ENCODE measurements at regions not wholly inside any gene's neighbourhood (a gene's known extent, or its start where the extent isn't known, plus 50 kb on each side); places are given as distances from the start of the nearest gene placed in this dataset.

- H2BK15ac ChIP-seq (ENCODE audit: low read length): no peak overlapping the region
Observed at GRCh38 chr13:44652962-44653660, 77.0 kb upstream of the TSC22D1 start.

More at GRCh38 chr13:44652962-44653660, 77.0 kb upstream of the TSC22D1 start:
- Histone ChIP-seq H4K5ac (ENCODE audit: insufficient read length, low read depth, low read length) (no peak overlapping the region), H3K4me3 (ENCODE audit: extremely low read depth in 1 of 4, insufficient read depth in 2 of 4, low read depth in 3 of 4, low read length in 4 of 4) (no peak overlapping the region), H4K8ac (ENCODE audit: extremely low read depth, insufficient read depth, low read length) (no peak overlapping the region), H3K18ac (ENCODE audit: extremely low read depth, low read length) (no peak overlapping the region; the same call in 1 of the 2 replicates), H4K20me1 (replicated peaks in 1 of 2; ENCODE audit: control insufficient read depth in 1 of 2, insufficient read depth in 2 of 2, low read length in 2 of 2) (no peaks in the 10 kb centered on the region), H3K9ac (replicated peaks in 1 of 4; ENCODE audit: extremely low read depth in 1 of 4, low read depth in 3 of 4, low read length in 3 of 4) (no peak overlapping the region), H2AFZ (ENCODE audit: low read length) (no peak overlapping the region), H3K14ac (ENCODE audit: insufficient read length) (no peak overlapping the region), H2BK120ac (replicated peaks; ENCODE audit: low read depth, low read length) (no peak overlapping the region), H2BK5ac (ENCODE audit: low read depth, low read length) (no peak overlapping the region), H2BK20ac (ENCODE audit: low read length) (no peak overlapping the region), H3K4me2 (ENCODE audit: insufficient read depth in 1 of 2, low read depth in 2 of 2, low read length in 2 of 2) (no peak overlapping the region), H3K27ac (ENCODE audit: low read depth, low read length) (no peak overlapping the region), H3K23me2 (ENCODE audit: low read depth, low read length) (no peaks in the 10 kb centered on the region; the same call in 1 of the 2 replicates), H4K91ac (replicated peaks; ENCODE audit: insufficient read length, low read length) (no peak overlapping the region), H3K79me2 (ENCODE audit: control insufficient read depth in 1 of 2, insufficient read depth in 2 of 2, low read length in 2 of 2) (no peaks in the 10 kb centered on the region), H2AK5ac (ENCODE audit: low read depth, low read length) (no peak overlapping the region), H3K9me3 (ENCODE audit: insufficient read depth in 2 of 2, low read depth in 1 of 2, low read length in 1 of 2) (no peaks in the 10 kb centered on the region), H3K56ac (replicated peaks; ENCODE audit: insufficient read length, low read depth, low read length) (no peak overlapping the region), H2BK12ac (ENCODE audit: low read depth, low read length) (no peak overlapping the region), H3K4ac (replicated peaks; ENCODE audit: insufficient read length, low read depth, low read length) (no peak overlapping the region), H3K27me3 (replicated peaks in 1 of 4; ENCODE audit: control insufficient read depth in 3 of 4, extremely low read depth in 1 of 4, insufficient read depth in 3 of 4, low read length in 3 of 4) (no peaks in the 10 kb centered on the region), H3K36me3 (ENCODE audit: control insufficient read depth in 2 of 4, insufficient read depth in 4 of 4, low read length in 3 of 4) (no peaks in the 10 kb centered on the region), H3K4me1 (replicated peaks in 1 of 4; ENCODE audit: control insufficient read depth in 3 of 4, insufficient read depth in 4 of 4, low read length in 3 of 4) (peaks cover 0 to 13% (median 4%) of the 10 kb centered on the region in 4 experiments; a peak in 5 of 7 replicates), H3K79me1 (ENCODE audit: low read depth, low read length) (no peaks in the 10 kb centered on the region), H3K23ac (ENCODE audit: insufficient read length) (no peak overlapping the region)
- DNase-seq (ENCODE audit: low read depth in 1 of 2, low spot score in 2 of 2) (no peak), FAIRE-seq (no peak)
- 78% methylated on average over 3 of the region's 3 CpGs; no CpG with 5 or more reads in 1 of the 2 experiments for WGBS, 2 experiments (ENCODE audit: extremely low coverage in 1 of 2, insufficient coverage in 1 of 2, insufficient read length in 1 of 2, insufficient replicate concordance in 2 of 2, low coverage in 1 of 2, low lambda C conversion rate in 2 of 2, missing lambda C conversion rate in 1 of 2)
- POLR2A ChIA-PET (ENCODE audit: partially characterized antibody): interaction anchor here (1.2 to 2.0 kb wide), 2 partner anchors 12 to 14 kb away, joined by 3 to 5 read pairs; no protein-coding TSS in a partner anchor
- CTCF ChIA-PET (ENCODE audit: partially characterized antibody): interaction anchor here (1.4 kb wide), 1 partner anchor 14 kb away, joined by 3 read pairs; no protein-coding TSS in a partner anchor
- no peak for TF ChIP-seq BACH1 (IDR thresholded peaks at IDR 0.05; ENCODE audit: low read length)
- no peak for TF ChIP-seq KDM4A (IDR thresholded peaks at IDR 0.05; ENCODE audit: low read depth, low read length, severe bottlenecking)
- TF ChIP-seq USF2 (IDR thresholded peaks at IDR 0.05; ENCODE audit: low read length): no peak
- no peak for TF ChIP-seq POU5F1 (IDR thresholded peaks at IDR 0.05; ENCODE audit: low read depth, low read length)
- no peak for TF ChIP-seq TCF12 (IDR thresholded peaks at IDR 0.05; ENCODE audit: low read depth, low read length)
- no peak for TF ChIP-seq RFX5 (IDR thresholded peaks at IDR 0.05; ENCODE audit: borderline replicate concordance, low read depth, low read length)
- no peak for TF ChIP-seq KDM5A (IDR thresholded peaks at IDR 0.05; ENCODE audit: low read length)
- TF ChIP-seq JUND (IDR thresholded peaks at IDR 0.05; ENCODE audit: low read length): no peak
- no peak for TF ChIP-seq RXRA (IDR thresholded peaks at IDR 0.05; ENCODE audit: insufficient read depth, low read depth, low read length)
- TF ChIP-seq GABPA (IDR thresholded peaks at IDR 0.05; ENCODE audit: borderline replicate concordance, insufficient read depth, low read length): no peak
